Sciatic nerve (tissue), 2 donors: ENCODE measurements at regions not wholly inside any gene's neighbourhood (a gene's known extent, or its start where the extent isn't known, plus 50 kb on each side); places are given as distances from the start of the nearest gene placed in this dataset.

Experiments used
- ATAC-seq: fragments of 200-7000 bp; cut with Tn5 transposase; one replicate; pipeline ENCODE4 v1.9.1; 2020; ENCODE audit warnings: mild to moderate bottlenecking, moderate library complexity
- DNase-seq: peaks from one replicate; pipeline ENCODE4 v3.0.0-alpha.2; 2020; ENCODE audit warnings: low spot score
- intact Hi-C: fragments of 100-400 bp; cut with DNase I; formaldehyde crosslinking; loops from one replicate; pipeline ENCODE4 v1.14.2; 2022
- donor health status: DM: no; HTN: no; CAD: no.
- donor health status: DM: no; HTN: no; CAD: no.

DNA sequence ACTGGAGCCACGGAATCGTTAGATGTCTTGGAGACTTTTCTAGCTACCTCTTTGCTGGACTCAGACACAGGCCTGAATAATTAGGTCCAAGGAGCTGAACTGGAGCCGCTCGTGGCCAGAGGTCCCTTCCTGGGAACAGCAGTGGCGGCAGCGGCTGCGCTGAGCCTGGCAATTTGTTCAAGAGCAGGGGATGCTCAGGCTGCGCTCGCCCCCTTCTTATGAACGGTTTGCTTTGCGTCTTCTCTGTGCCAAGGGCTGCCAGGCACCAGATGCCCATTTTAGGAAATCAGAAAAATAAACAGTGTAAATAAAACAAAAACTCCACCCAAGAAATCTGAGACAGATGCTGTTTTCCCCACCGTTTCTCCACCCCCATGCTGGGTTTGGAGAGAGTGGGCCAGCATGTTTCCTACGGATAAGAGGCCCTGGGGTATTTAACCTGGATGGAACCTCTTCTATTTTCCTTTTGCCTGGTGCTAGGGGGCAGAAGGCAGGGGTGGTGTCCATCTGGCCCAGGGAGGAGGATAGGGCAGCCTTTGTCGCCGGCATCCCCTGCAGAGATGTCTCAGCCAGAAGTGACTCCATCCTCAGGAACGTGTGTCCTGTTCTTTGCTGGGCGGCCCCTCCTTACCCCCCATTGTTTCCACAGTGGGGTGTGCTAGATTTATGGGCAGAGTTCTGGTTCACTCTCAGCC, 163.4 kb downstream of the SEC14L1 start:
- intact Hi-C loops = no loop called here
- DNase-seq (no peak), ATAC-seq (peak; percentile 4)

DNA sequence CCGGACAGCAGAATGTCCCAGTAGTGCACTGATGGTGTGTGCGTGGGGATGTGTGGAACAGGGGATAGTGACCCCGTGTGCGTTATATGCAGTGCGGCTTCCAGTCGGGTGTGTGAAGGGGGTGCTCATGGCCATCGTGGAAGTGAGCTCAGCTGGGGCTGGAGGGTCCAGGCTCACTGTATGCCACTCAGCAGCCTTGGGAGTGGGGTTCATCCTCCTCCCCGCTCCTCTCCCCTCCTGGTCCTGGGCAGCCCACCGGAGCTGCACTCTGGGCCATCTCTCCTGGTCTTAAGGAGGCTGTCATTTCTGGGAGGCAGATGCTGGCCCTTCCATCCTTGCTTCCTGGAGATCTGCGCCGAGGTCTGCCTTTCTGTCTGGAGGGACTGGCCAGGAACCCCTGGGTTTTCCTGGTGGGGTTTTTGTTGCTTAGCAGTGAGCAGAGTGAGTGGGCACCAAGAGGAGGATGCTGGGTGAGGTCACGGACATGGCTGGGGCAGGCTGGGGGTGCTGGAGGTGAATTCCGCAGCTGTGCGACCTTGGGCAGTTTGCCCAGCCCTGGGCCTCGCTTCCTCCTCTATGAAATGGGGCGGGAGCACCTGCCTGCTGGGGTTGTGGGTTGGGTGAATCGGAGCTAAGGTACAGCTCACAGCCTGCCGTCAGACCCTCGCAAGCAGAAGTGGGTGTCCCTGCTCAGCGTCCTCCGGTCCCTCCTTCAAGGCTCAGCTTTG, 164.1 kb downstream of the SEC14L1 start:
- ATAC-seq = no peak
- DNase-seq = no peak
- intact Hi-C loops = no loop called here

- ATAC-seq = no peak
- no peak for DNase-seq
- intact Hi-C loops = no loop called here
Measured at GRCh38 chr17:77306048-77306789, 165.4 kb downstream of the SEC14L1 start.

DNA sequence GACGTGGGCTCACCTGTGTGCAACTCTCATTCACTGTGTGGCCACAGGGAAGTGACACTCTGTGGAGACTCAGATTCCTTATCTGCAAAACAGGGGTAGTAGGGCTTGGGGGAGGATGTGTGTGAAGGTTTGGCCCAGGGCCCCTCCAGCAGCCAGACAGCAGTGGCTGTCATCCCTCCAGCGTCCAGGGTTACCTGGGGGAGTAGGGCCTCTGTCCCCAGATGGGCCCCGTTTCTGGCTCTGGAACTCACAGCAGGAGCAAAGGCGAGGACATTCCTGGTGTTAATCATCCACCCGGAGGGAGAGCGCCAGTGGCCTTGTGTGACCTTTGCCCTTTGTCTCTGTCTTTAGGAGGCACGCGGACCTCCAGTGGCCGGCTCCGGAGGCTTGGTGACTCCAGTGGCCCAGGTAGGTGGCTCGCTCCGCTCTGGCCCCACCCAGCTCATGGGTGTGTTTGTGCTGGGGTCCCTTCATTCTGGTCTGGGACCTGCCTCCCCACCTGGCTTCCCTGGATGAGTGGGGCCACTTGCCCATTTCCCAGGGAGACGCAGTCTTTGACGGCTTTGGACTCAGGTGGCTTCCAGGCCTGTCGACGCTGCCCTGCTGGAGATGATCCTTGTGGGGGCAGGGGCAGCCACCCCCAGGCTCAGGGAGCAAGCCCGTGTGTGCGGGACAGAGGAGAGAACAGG, 166.2 kb downstream of the SEC14L1 start:
- intact Hi-C loops = no loop called here
- no peak for ATAC-seq
- DNase-seq = no peak

DNA sequence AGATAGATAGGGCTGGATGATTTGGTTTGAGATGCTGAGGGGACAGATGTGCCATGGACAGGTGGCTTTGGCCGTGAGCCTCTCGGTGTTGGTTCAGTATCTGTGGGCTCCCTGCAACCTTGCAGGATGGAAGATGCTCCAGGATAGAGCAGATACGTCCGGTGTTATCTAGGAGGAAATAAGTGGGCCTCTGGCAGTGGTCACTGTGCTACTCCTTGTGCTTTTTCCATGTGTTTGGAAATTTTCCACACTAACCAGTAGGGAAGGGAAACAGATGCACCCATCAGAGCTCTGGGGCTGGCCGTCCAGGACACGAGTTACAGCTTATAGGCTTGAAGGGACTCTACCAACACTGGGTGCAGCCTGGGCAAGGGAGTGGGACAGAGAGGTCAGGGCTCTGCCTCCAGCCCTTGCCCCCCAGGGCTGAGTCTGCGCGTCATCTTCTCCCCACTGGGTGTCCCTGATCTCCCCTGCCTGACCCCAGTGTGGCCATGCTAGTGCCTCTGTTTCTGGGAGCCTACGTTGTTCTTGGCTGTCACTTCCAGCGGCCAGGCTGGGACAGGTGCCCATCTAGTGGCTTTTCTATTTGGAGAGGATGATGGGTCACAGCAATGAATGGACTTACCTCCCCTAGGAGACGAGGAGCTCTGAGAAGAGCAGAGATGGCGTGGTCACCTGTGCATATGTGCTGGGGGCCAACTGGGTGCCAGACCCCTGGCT, 166.9 kb downstream of the SEC14L1 start:
- intact Hi-C loops = no loop called here
- ATAC-seq (no peak), DNase-seq (no peak)

DNA sequence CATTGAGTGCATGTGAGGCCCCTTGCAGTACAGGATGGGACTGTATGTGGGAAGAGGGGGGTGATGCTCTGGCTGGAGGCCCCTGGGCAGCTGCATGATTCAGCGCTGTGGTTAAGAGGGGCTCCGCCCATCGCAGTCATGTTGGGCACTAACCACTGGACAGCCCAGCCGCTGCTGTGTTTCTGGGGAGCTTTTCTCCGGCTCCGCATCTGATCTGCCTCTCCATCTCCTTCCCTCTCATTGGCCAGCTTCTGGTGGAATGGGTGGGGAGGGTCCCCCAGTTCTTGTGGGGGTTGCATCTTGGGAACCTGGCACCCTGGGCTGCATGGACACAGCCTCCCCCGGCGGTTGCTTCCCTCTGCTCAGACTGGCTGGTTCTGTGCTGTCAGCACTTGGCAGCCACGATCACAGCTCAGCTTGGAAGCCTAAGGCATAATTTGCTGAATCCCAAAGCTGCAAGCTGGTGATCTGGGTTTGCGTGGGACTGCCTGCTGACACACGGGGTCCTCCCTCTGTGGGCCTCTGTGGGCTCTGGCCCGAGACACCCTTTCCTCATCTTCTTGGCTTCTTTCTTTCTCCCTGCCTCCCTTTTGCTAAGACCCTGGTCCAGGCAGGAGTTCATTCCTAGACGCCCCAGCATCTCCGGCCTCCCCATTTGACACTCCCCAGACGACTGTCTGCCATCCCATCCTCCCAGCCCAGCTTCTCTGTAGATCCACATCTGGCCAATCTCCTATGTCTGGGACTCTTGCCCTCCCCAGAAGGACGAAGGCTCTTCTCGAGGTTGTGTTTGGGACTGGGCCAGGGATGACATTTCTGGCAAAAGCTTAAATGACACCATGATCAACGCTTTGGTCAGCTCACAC, 168.3 kb downstream of the SEC14L1 start:
- intact Hi-C loops = no loop called here
- DNase-seq (no peak), ATAC-seq (no peak)

- no peak for DNase-seq
- no peak for ATAC-seq
- intact Hi-C loops = no loop called here
Measured at GRCh38 chr17:77310336-77310735, 169.6 kb downstream of the SEC14L1 start.

GRCh38 chr17:77311371-77311981, 170.7 kb downstream of the SEC14L1 start:
- intact Hi-C loops = no loop called here
- ATAC-seq (no peak), DNase-seq (no peak)

DNA sequence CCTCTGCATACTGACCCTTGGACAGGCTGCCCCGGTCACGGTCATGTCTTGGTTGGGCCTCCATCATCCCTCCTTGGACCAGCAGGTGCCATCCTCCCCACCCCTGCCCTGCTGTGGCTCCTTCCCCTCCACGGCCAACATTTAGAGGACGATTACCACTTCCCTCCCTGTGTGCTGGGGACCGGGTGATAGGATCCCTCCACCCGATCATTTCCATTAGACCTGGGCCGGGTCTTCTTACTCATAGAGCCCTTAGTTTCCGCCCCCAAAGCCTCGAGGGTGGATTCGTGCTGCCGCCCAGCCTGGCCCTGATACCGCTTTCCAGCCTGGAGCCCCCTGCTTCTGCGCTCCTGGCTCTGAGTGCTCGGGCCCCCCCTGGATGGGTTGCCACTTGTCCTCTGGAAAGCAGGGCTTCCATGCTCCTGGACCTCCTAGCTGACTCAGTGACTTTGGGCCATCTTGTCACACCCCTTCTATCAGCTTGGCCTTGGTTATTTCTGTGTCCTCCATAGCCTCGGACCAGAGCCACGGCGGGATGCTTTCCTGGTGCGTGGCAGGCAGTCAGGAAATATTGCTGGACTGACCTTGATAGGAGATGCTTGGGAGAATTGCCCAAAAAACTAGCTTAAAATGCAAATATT, 171.4 kb downstream of the SEC14L1 start:
- intact Hi-C loops = no loop called here
- no peak for ATAC-seq
- peak; percentile 56 for DNase-seq

DNA sequence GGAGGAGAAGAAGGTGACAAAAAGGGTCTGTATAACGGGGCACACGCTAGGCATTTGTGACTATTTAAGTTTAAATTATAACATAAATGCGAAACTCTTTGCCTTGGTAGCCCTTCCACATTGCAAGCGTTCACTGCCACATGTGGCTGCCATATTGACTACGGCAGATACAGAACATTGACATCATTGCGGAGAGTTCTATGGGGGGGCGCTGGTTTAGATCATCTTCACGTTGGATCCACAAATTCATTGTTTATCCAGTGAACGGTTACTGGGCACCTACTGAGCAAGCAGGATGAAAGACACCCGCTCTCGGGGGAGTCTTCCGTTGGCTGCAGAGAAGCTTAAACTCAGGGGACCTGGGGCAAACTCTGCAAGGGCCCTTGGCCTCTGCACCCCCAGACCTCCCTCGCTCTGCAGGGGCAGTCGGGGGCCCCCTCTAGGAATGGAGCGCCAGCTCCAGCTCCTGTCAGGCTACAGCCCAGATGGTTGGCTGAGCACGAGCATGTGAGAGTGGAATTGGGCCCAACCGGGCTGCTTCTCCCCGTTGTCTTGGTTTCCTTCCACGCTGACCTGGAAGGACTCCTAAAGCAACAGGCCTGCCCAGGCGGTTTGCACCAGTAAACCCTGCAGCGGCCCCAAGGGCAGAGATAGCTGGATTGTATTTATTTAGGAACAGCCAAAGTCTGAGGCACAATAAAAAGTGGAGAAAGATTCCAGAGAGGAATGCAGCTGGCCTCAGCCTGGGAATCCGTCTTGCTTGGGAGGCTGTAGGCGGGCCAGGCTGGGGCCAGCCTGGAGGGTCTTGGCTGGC, 172.2 kb downstream of the SEC14L1 start:
- intact Hi-C loops = no loop called here
- DNase-seq = peak; percentile 89
- peak; percentile 95 for ATAC-seq

GRCh38 chr17:77313831-77314230, 173.1 kb downstream of the SEC14L1 start:
- DNase-seq (peak; percentile 30), ATAC-seq (no peak)
- intact Hi-C loops = no loop called here

DNA sequence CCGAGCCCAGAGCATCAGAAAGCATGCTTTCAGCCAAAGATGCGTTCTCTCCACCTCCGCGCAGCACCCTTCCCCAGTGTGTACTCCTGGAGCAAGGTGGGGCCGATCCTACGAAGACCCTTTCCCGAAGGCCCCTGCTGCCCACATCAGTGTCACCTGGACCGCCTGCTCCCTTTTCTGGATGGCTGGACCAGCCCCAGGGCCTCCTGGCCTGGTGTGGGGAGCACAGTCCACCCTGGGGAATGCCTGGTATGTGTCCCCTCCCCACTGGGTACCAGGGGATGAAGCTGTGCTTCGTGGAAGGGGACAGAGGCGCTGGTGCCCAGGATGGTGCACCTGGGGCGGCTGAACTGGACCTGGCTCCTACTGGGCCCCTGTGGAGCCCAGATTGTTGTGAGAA, 173.8 kb downstream of the SEC14L1 start:
- ATAC-seq (no peak), DNase-seq (peak; percentile 56)
- intact Hi-C loops = no loop called here

GRCh38 chr17:77315010-77315409, 174.2 kb downstream of the SEC14L1 start:
- intact Hi-C loops = no loop called here
- ATAC-seq = no peak

GRCh38 chr17:77315551-77316190, 174.9 kb downstream of the SEC14L1 start:
- no peak for ATAC-seq
- intact Hi-C loops = no loop called here
- DNase-seq = peak; percentile 62

More at GRCh38 chr17:77315010-77315409, 174.2 kb downstream of the SEC14L1 start:
- DNase-seq = no peak

DNA sequence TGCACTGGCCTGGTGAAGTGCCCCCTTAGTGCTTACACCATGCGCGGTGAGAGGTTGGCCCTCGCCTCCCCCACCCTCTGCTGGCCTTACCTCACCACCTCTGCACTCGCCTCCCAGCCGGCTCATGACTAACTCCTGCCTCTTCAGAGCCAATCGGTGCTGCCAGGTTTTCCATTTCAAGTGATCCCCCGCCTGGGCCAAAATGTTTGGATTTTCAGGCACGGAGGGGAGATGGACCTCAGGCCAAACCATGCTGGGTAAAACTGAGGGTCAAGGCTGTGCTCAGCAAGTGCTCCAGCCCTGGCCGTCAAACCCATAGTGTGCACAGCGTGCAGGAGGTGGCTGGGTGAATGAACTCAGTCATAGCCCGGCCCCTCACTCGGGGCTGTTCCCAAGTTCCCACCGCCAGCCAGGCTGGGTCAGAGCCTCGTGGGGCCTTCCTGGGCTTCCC, 175.4 kb downstream of the SEC14L1 start:
- DNase-seq (peak; percentile 69), ATAC-seq (no peak)
- intact Hi-C loops = no loop called here

DNA sequence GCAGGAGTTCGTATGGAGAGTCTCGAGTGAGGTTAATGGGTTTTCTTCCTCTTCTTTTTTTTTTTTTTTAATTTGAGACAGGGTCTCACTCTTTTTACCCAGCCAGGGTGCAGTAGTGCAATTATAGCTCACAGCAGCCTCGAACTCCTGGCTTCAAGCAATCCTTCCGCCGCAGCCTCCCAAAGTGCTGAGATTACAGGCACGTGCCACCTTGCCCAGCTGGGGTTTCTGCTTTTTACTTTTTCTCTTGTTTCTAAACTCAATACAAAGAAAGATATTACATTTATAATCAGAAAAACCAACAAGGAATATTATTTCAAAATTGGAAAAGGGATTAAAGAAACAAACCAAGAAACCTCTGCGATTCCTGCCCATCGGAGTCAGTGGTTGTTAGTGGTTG, 175.9 kb downstream of the SEC14L1 start:
- intact Hi-C loops = no loop called here
- DNase-seq = peak; percentile 39
- no peak for ATAC-seq
